ENCODE measurements at regions not wholly inside any gene's neighbourhood (a gene's known extent, or its start where the extent isn't known, plus 50 kb on each side); places are given as distances from the start of the nearest gene placed in this dataset.

GRCh38 chr14:94686511-94687160 lies 74.4 kb downstream of the SERPINA3 start:
- no peaks in the 10 kb centered on the region for H3K9me2 ChIP-seq (replicated peaks; ENCODE audit: insufficient read depth)

GRCh38 chr14:94685681-94686485 lies 73.7 kb downstream of the SERPINA3 start:
- H3K79me2 ChIP-seq = no peaks in the 10 kb centered on the region
- H3K27ac ChIP-seq = no peak overlapping the region
- H3K27me3 ChIP-seq = no peaks in the 10 kb centered on the region
- no peaks in the 10 kb centered on the region for H3K9me2 ChIP-seq (replicated peaks; ENCODE audit: insufficient read depth)
- peaks cover 4% of the 10 kb centered on the region for H3K4me1 ChIP-seq (ENCODE audit: insufficient read depth)
- no peak overlapping the region for H3K4me2 ChIP-seq
- TF ChIP-seq CTCF (IDR thresholded peaks at IDR 0.05; ENCODE audit: poor library complexity) (no peak), EZH2 (IDR thresholded peaks at IDR 0.05; ENCODE audit: borderline replicate concordance) (no peak), EZH2phosphoT487 (IDR thresholded peaks at IDR 0.05; ENCODE audit: low read depth, severe bottlenecking, unreplicated experiment) (no peak)
- no peaks in the 10 kb centered on the region for H3K9me3 ChIP-seq (ENCODE audit: low read depth)
- no peak for DNase-seq (ENCODE audit: low spot score)
- 87% methylated on average over 9 of the region's 9 CpGs for WGBS (ENCODE audit: low lambda C conversion rate, missing lambda C conversion rate)
- no peaks in the 10 kb centered on the region for H3K36me3 ChIP-seq (replicated peaks; ENCODE audit: insufficient read depth, low read depth)
- no peak overlapping the region for H3K4me3 ChIP-seq
- H4K20me1 ChIP-seq (ENCODE audit: insufficient read depth, poor library complexity, severe bottlenecking) = no peaks in the 10 kb centered on the region
- no peak overlapping the region for H2AFZ ChIP-seq

More at GRCh38 chr14:94686511-94687160, 74.4 kb downstream of the SERPINA3 start:
- TF ChIP-seq EZH2 (IDR thresholded peaks at IDR 0.05; ENCODE audit: borderline replicate concordance) = no peak
- no peak for TF ChIP-seq CTCF (IDR thresholded peaks at IDR 0.05; ENCODE audit: poor library complexity)
- no peak for TF ChIP-seq EZH2phosphoT487 (IDR thresholded peaks at IDR 0.05; ENCODE audit: low read depth, severe bottlenecking, unreplicated experiment)
- 84% methylated on average over 13 of the region's 13 CpGs for WGBS (ENCODE audit: low lambda C conversion rate, missing lambda C conversion rate)
- Histone ChIP-seq H3K27ac (no peak overlapping the region), H3K9me3 (ENCODE audit: low read depth) (no peaks in the 10 kb centered on the region), H3K79me2 (no peaks in the 10 kb centered on the region), H3K4me3 (no peak overlapping the region), H2AFZ (no peak overlapping the region), H3K36me3 (replicated peaks; ENCODE audit: insufficient read depth, low read depth) (no peaks in the 10 kb centered on the region), H4K20me1 (ENCODE audit: insufficient read depth, poor library complexity, severe bottlenecking) (no peaks in the 10 kb centered on the region), H3K27me3 (no peaks in the 10 kb centered on the region), H3K4me2 (no peak overlapping the region), H3K4me1 (ENCODE audit: insufficient read depth) (peaks cover 4% of the 10 kb centered on the region)
- DNase-seq (ENCODE audit: low spot score) = no peak

GRCh38 chr14:94685166-94685581 lies 73.0 kb downstream of the SERPINA3 start:
- TF ChIP-seq EZH2 (IDR thresholded peaks at IDR 0.05; ENCODE audit: borderline replicate concordance) (no peak), EZH2phosphoT487 (IDR thresholded peaks at IDR 0.05; ENCODE audit: low read depth, severe bottlenecking, unreplicated experiment) (no peak), CTCF (IDR thresholded peaks at IDR 0.05; ENCODE audit: poor library complexity) (peak; percentile 3)
- no peaks in the 10 kb centered on the region for H3K9me3 ChIP-seq (ENCODE audit: low read depth)
- H2AFZ ChIP-seq = no peak overlapping the region
- H3K27me3 ChIP-seq = no peaks in the 10 kb centered on the region
- no peaks in the 10 kb centered on the region for H3K9me2 ChIP-seq (replicated peaks; ENCODE audit: insufficient read depth)
- no peak overlapping the region for H3K27ac ChIP-seq
- no peak overlapping the region for H3K4me3 ChIP-seq
- 77% methylated on average over 7 of the region's 7 CpGs for WGBS (ENCODE audit: low lambda C conversion rate, missing lambda C conversion rate)
- no peaks in the 10 kb centered on the region for H3K36me3 ChIP-seq (replicated peaks; ENCODE audit: insufficient read depth, low read depth)
- no peak overlapping the region for H3K4me2 ChIP-seq
- H4K20me1 ChIP-seq (ENCODE audit: insufficient read depth, poor library complexity, severe bottlenecking) = no peaks in the 10 kb centered on the region
- H3K79me2 ChIP-seq = no peaks in the 10 kb centered on the region
- no peak for DNase-seq (ENCODE audit: low spot score)
- H3K4me1 ChIP-seq (ENCODE audit: insufficient read depth) = peaks cover 4% of the 10 kb centered on the region
